ENCODE measurements at regions not wholly inside any gene's neighbourhood (a gene's known extent, or its start where the extent isn't known, plus 50 kb on each side); places are given as distances from the start of the nearest gene placed in this dataset.

DNA sequence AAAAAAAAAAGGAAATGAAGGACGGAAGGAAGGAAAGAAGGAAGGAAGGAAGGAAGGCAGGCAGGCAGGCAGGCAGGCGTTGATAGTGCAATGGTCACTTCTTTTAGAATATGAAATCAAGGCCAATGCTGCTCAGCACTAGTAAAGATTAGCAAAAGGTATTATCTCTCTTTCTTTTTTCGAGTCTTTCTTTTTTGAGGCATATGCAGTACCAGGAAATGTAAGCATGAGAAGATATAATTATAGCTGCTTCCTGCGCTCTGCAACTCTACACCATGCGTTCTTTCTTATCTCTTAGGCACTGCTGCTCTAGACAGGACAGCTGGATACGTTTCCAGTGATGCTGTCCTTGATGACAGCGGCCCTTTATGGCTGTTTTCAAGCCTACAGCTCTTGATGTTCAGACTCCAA is 1512.5 kb upstream of the B3GALT2 start:
- Histone ChIP-seq H3K9me3 (ENCODE audit: low read length) (peaks cover 2% of the 10 kb centered on the region; the same call in 1 of the 2 replicates), H3K9ac (ENCODE audit: low read length) (no peak overlapping the region), H3K4me1 (ENCODE audit: low read length) (no peaks in the 10 kb centered on the region), H3K27me3 (ENCODE audit: low read length) (no peaks in the 10 kb centered on the region), H3K4me3 (ENCODE audit: low read length) (no peak overlapping the region), H3K79me2 (ENCODE audit: low read length) (no peaks in the 10 kb centered on the region), H3K36me3 (ENCODE audit: insufficient read depth, low read length) (no peaks in the 10 kb centered on the region), H4K20me1 (ENCODE audit: insufficient read depth, low read depth, low read length) (no peaks in the 10 kb centered on the region), H2AFZ (ENCODE audit: low read length) (no peak overlapping the region), H3K27ac (ENCODE audit: low read length) (no peak overlapping the region), H3K9me2 (replicated peaks; ENCODE audit: insufficient read depth, low read length) (no peaks in the 10 kb centered on the region), H3K4me2 (ENCODE audit: low read depth, low read length, poor library complexity, severe bottlenecking) (no peak overlapping the region)
- DNase-seq: no peak

- Histone ChIP-seq H3K79me2 (ENCODE audit: low read length) (no peaks in the 10 kb centered on the region), H3K9me3 (ENCODE audit: low read length) (no peaks in the 10 kb centered on the region; the same call in 1 of the 2 replicates), H3K4me1 (ENCODE audit: low read length) (no peaks in the 10 kb centered on the region), H3K36me3 (ENCODE audit: insufficient read depth, low read length) (no peaks in the 10 kb centered on the region), H3K27me3 (ENCODE audit: low read length) (no peaks in the 10 kb centered on the region), H3K4me2 (ENCODE audit: low read depth, low read length, poor library complexity, severe bottlenecking) (no peak overlapping the region), H2AFZ (ENCODE audit: low read length) (no peak overlapping the region), H3K9ac (ENCODE audit: low read length) (no peak overlapping the region), H3K27ac (ENCODE audit: low read length) (no peak overlapping the region), H4K20me1 (ENCODE audit: insufficient read depth, low read depth, low read length) (no peaks in the 10 kb centered on the region), H3K4me3 (ENCODE audit: low read length) (no peak overlapping the region), H3K9me2 (replicated peaks; ENCODE audit: insufficient read depth, low read length) (no peaks in the 10 kb centered on the region)
- no peak for DNase-seq
Measured at GRCh38 chr1:194693244-194693643, 1506.8 kb upstream of the B3GALT2 start.

DNA sequence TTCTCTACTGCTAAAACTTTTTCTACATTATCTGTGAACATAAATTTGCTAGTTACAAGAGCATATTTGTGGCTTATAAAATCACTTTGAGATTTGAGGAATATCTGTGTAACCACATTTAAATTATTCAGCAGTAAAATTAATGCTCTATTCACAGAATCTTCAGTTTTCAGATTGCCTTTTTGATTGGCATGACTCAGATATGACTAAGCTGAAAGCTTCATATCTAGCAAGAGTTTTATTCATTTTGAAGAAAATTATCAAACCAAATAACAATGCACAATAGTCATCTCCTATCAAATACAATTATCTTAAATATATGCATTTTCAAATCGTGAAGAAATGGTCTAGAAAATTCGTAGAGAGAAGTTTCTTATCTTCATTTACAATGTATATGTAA is 1498.2 kb upstream of the B3GALT2 start:
- no peak overlapping the region for H3K4me2 ChIP-seq (ENCODE audit: low read depth, low read length, poor library complexity, severe bottlenecking)
- H3K27me3 ChIP-seq (ENCODE audit: low read length): no peaks in the 10 kb centered on the region
- no peak for DNase-seq
- no peak overlapping the region for H2AFZ ChIP-seq (ENCODE audit: low read length)
- H3K4me1 ChIP-seq (ENCODE audit: low read length): no peaks in the 10 kb centered on the region
- no peak overlapping the region for H3K9ac ChIP-seq (ENCODE audit: low read length)
- no peaks in the 10 kb centered on the region for H3K36me3 ChIP-seq (ENCODE audit: insufficient read depth, low read length)
- H4K20me1 ChIP-seq (ENCODE audit: insufficient read depth, low read depth, low read length): no peaks in the 10 kb centered on the region
- peaks cover 8% of the 10 kb centered on the region; the same call in 1 of the 2 replicates for H3K9me3 ChIP-seq (ENCODE audit: low read length)
- H3K79me2 ChIP-seq (ENCODE audit: low read length): no peaks in the 10 kb centered on the region
- H3K27ac ChIP-seq (ENCODE audit: low read length): no peak overlapping the region
- H3K9me2 ChIP-seq (replicated peaks; ENCODE audit: insufficient read depth, low read length): no peaks in the 10 kb centered on the region
- no peak overlapping the region for H3K4me3 ChIP-seq (ENCODE audit: low read length)

DNA sequence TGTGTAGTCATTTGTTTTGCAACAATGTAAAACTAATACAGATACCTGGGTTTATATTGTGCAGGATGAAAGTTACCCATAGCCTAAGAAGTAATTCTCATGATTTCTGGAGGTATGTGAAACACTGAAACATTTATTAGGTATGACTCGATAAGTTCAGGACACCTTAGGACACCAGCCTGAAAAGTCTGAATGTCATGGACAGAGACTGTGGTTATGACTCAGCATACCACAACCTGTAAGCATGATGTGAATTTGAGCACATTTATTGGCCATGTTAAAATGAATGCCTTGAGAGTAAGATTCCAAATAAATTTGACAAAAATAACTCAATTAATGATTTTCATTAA is 1471.7 kb upstream of the B3GALT2 start:
- Histone ChIP-seq H3K27me3 (ENCODE audit: low read length) (no peaks in the 10 kb centered on the region), H3K36me3 (ENCODE audit: insufficient read depth, low read length) (no peaks in the 10 kb centered on the region), H3K4me2 (ENCODE audit: low read depth, low read length, poor library complexity, severe bottlenecking) (no peak overlapping the region)

GRCh38 chr1:194654956-194655355 is 1468.5 kb upstream of the B3GALT2 start:
- H3K9ac ChIP-seq (ENCODE audit: low read length): no peak overlapping the region
- no peaks in the 10 kb centered on the region for H4K20me1 ChIP-seq (ENCODE audit: insufficient read depth, low read depth, low read length)
- no peaks in the 10 kb centered on the region for H3K4me1 ChIP-seq (ENCODE audit: low read length)
- H3K27me3 ChIP-seq (ENCODE audit: low read length): no peaks in the 10 kb centered on the region
- no peaks in the 10 kb centered on the region for H3K36me3 ChIP-seq (ENCODE audit: insufficient read depth, low read length)
- H3K4me2 ChIP-seq (ENCODE audit: low read depth, low read length, poor library complexity, severe bottlenecking): no peak overlapping the region
- H2AFZ ChIP-seq (ENCODE audit: low read length): no peak overlapping the region
- DNase-seq: no peak
- no peak overlapping the region for H3K4me3 ChIP-seq (ENCODE audit: low read length)
- H3K27ac ChIP-seq (ENCODE audit: low read length): no peak overlapping the region
- peaks cover 20% of the 10 kb centered on the region; the same call in 1 of the 2 replicates for H3K9me3 ChIP-seq (ENCODE audit: low read length)
- H3K79me2 ChIP-seq (ENCODE audit: low read length): no peaks in the 10 kb centered on the region
- H3K9me2 ChIP-seq (replicated peaks; ENCODE audit: insufficient read depth, low read length): no peaks in the 10 kb centered on the region

More for the DNA sequence above, 1471.7 kb upstream of the B3GALT2 start:
- no peak overlapping the region for H3K4me3 ChIP-seq (ENCODE audit: low read length)
- H3K4me1 ChIP-seq (ENCODE audit: low read length): no peaks in the 10 kb centered on the region
- H2AFZ ChIP-seq (ENCODE audit: low read length): no peak overlapping the region
- no peaks in the 10 kb centered on the region for H3K9me2 ChIP-seq (replicated peaks; ENCODE audit: insufficient read depth, low read length)
- H4K20me1 ChIP-seq (ENCODE audit: insufficient read depth, low read depth, low read length): no peaks in the 10 kb centered on the region
- no peak overlapping the region for H3K9ac ChIP-seq (ENCODE audit: low read length)
- DNase-seq: no peak
- H3K27ac ChIP-seq (ENCODE audit: low read length): no peak overlapping the region
- no peaks in the 10 kb centered on the region for H3K79me2 ChIP-seq (ENCODE audit: low read length)
- H3K9me3 ChIP-seq (ENCODE audit: low read length): peaks cover 15% of the 10 kb centered on the region; the same call in 1 of the 2 replicates

GRCh38 chr1:194653385-194653784 is 1467.0 kb upstream of the B3GALT2 start:
- no peak overlapping the region for H3K4me2 ChIP-seq (ENCODE audit: low read depth, low read length, poor library complexity, severe bottlenecking)
- no peak for DNase-seq
- H3K9me2 ChIP-seq (replicated peaks; ENCODE audit: insufficient read depth, low read length): no peaks in the 10 kb centered on the region
- no peaks in the 10 kb centered on the region for H3K79me2 ChIP-seq (ENCODE audit: low read length)
- H2AFZ ChIP-seq (ENCODE audit: low read length): no peak overlapping the region
- no peak overlapping the region for H3K27ac ChIP-seq (ENCODE audit: low read length)
- no peaks in the 10 kb centered on the region for H3K36me3 ChIP-seq (ENCODE audit: insufficient read depth, low read length)
- H3K27me3 ChIP-seq (ENCODE audit: low read length): no peaks in the 10 kb centered on the region
- H3K4me1 ChIP-seq (ENCODE audit: low read length): no peaks in the 10 kb centered on the region
- H4K20me1 ChIP-seq (ENCODE audit: insufficient read depth, low read depth, low read length): no peaks in the 10 kb centered on the region
- peaks cover 11% of the 10 kb centered on the region; the same call in 1 of the 2 replicates for H3K9me3 ChIP-seq (ENCODE audit: low read length)
- no peak overlapping the region for H3K4me3 ChIP-seq (ENCODE audit: low read length)
- no peak overlapping the region for H3K9ac ChIP-seq (ENCODE audit: low read length)

DNA sequence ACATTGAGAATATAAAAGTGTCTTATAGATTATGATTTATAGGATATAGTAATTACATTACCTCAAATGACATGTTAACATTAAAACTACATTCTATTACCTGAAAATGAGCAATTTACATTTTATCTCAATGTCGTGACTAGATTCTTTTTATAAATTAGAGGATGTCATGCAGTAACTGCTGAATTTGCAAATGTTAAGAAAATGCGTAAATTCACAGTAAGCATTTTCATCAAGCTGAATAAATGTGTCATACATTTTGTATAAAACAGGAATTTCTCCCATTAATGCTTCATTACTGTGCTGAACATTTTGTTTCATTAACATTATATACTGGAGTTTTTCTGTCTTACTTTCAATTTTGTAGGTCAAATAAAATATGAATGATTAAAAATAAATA is 1460.7 kb upstream of the B3GALT2 start:
- Histone ChIP-seq H3K79me2 (ENCODE audit: low read length) (no peaks in the 10 kb centered on the region), H3K36me3 (ENCODE audit: insufficient read depth, low read length) (no peaks in the 10 kb centered on the region)
- DNase-seq: no peak

DNA sequence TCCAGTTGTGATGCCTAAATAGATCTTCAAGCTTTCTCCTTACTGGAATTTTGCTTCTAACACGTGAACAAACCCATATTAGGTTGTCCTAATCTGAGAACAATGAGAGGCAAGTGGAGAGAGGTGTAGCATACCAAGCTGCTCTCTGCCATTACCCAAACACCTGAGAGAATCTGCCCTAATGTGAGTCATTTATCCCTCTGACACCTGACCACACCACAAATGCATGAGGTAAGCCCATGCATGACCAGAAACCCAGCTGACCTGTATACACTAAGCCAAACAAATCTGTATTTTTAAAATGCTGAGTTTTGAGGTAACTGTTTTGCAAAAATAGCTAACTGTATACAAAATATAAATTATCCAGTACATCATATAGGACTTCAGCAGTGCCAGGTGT is 1458.1 kb upstream of the B3GALT2 start:
- Histone ChIP-seq H3K9ac (ENCODE audit: low read length) (no peak overlapping the region), H3K4me3 (ENCODE audit: low read length) (no peak overlapping the region), H3K27me3 (ENCODE audit: low read length) (no peaks in the 10 kb centered on the region), H4K20me1 (ENCODE audit: insufficient read depth, low read depth, low read length) (no peaks in the 10 kb centered on the region), H2AFZ (ENCODE audit: low read length) (no peak overlapping the region), H3K4me1 (ENCODE audit: low read length) (no peaks in the 10 kb centered on the region), H3K79me2 (ENCODE audit: low read length) (no peaks in the 10 kb centered on the region), H3K9me3 (ENCODE audit: low read length) (peaks cover 9% of the 10 kb centered on the region), H3K27ac (ENCODE audit: low read length) (no peak overlapping the region), H3K9me2 (replicated peaks; ENCODE audit: insufficient read depth, low read length) (no peaks in the 10 kb centered on the region), H3K4me2 (ENCODE audit: low read depth, low read length, poor library complexity, severe bottlenecking) (no peak overlapping the region), H3K36me3 (ENCODE audit: insufficient read depth, low read length) (no peaks in the 10 kb centered on the region)
- no peak for DNase-seq

More for the DNA sequence above, 1460.7 kb upstream of the B3GALT2 start:
- Histone ChIP-seq H3K27ac (ENCODE audit: low read length) (no peak overlapping the region), H3K4me1 (ENCODE audit: low read length) (no peaks in the 10 kb centered on the region), H3K9me2 (replicated peaks; ENCODE audit: insufficient read depth, low read length) (no peaks in the 10 kb centered on the region), H4K20me1 (ENCODE audit: insufficient read depth, low read depth, low read length) (no peaks in the 10 kb centered on the region), H2AFZ (ENCODE audit: low read length) (no peak overlapping the region), H3K9ac (ENCODE audit: low read length) (no peak overlapping the region), H3K27me3 (ENCODE audit: low read length) (no peaks in the 10 kb centered on the region), H3K4me2 (ENCODE audit: low read depth, low read length, poor library complexity, severe bottlenecking) (no peak overlapping the region), H3K4me3 (ENCODE audit: low read length) (no peak overlapping the region), H3K9me3 (ENCODE audit: low read length) (peaks cover 9% of the 10 kb centered on the region)

DNA sequence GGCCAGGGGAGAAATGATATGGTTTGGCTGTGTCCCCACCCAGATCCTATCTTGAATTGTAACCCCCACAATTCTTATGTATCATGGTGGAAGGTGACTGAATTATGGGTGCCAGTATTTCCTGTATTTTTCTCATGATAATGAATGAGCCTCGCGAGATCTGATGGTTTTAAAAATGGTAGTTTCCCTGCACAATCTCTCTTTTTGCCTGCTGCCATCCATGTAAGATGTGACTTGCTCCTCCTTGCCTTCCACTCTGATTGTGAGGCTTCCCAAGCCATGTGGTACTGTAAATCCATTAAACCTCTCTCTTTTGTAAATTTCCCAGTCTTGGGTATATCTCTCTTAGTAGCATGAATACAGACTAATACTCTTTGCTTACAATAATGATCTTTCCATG is 1453.9 kb upstream of the B3GALT2 start:
- Histone ChIP-seq H3K4me1 (ENCODE audit: low read length) (no peaks in the 10 kb centered on the region), H3K79me2 (ENCODE audit: low read length) (no peaks in the 10 kb centered on the region), H3K27me3 (ENCODE audit: low read length) (no peaks in the 10 kb centered on the region), H3K27ac (ENCODE audit: low read length) (no peak overlapping the region), H3K4me2 (ENCODE audit: low read depth, low read length, poor library complexity, severe bottlenecking) (no peak overlapping the region), H4K20me1 (ENCODE audit: insufficient read depth, low read depth, low read length) (no peaks in the 10 kb centered on the region), H3K9me3 (ENCODE audit: low read length) (peaks cover 5% of the 10 kb centered on the region), H2AFZ (ENCODE audit: low read length) (no peak overlapping the region), H3K9ac (ENCODE audit: low read length) (no peak overlapping the region), H3K36me3 (ENCODE audit: insufficient read depth, low read length) (no peaks in the 10 kb centered on the region), H3K4me3 (ENCODE audit: low read length) (no peak overlapping the region), H3K9me2 (replicated peaks; ENCODE audit: insufficient read depth, low read length) (no peaks in the 10 kb centered on the region)
- DNase-seq: no peak

Data from Karpas-422 (cell line).